Prostate gland (tissue), 2 donors: ENCODE measurements at regions not wholly inside any gene's neighbourhood (a gene's known extent, or its start where the extent isn't known, plus 50 kb on each side); places are given as distances from the start of the nearest gene placed in this dataset.

Experiments
- DNase-seq: peaks from one replicate; pipeline ENCODE4 v3.0.0-alpha.2; 2019; ENCODE audit warnings: low spot score
- H3K27ac ChIP-seq, 2 donors: fragments of 200-600 bp; sonication (generic); 2 replicates each; pipeline ENCODE4 v1.5.1; 2017 to 2019
- H3K27me3 ChIP-seq: fragments of 200-600 bp; sonication (generic); replicated peaks from 2 replicates; pipeline ENCODE4 v1.5.1; 2019; ENCODE audit not compliant: insufficient read depth
- H3K36me3 ChIP-seq, 2 donors: fragments of 200-600 bp; sonication (generic); 1 replicate in 1 of 2; 2 replicates in 1 of 2; pipeline versions ENCODE4 v1.5.1 to v1.8.1; 2017 to 2019
- H3K4me1 ChIP-seq: fragments of 200-600 bp; sonication (generic); replicated peaks from 2 replicates; pipeline ENCODE4 v1.5.1; 2019
- H3K4me3 ChIP-seq, 2 donors: fragments of 200-600 bp; sonication (generic); 2 replicates each; pipeline ENCODE4 v1.5.1; 2017 to 2019
- H3K9me3 ChIP-seq: fragments of 200-600 bp; sonication (generic); 2 replicates; pipeline ENCODE4 v1.5.1; 2017
- POLR2A ChIP-seq: fragments of 450-650 bp; IDR thresholded peaks from one replicate; pipeline ENCODE4 v1.6.1; 2016; ENCODE audit warnings: antibody characterized with exemption, mild to moderate bottlenecking
- POLR2AphosphoS5 ChIP-seq: sonication (generic); formaldehyde crosslinking; IDR thresholded peaks from one replicate; pipeline ENCODE4 v1.6.1; 2017; ENCODE audit warnings: antibody characterized with exemption
- WGBS: methylation state at CpG from one replicate; pipeline ENCODE4 v1.1.5; 2018; 5-methylcytosine and 5-hydroxymethylcytosine counted together
- intact Hi-C: fragments of 100-400 bp; cut with DNase I; formaldehyde crosslinking; loops from one replicate; pipeline ENCODE4 v1.14.2; 2022
- TF ChIP-seq, protein P1 (sequence below), 4 experiments: fragments of 200-600 bp in 2 of 4; fragments of 450-650 bp in 2 of 4; sonication (generic) in 2 of 4; IDR thresholded peaks; 1 replicate in 3 of 4; 2 replicates in 1 of 4; pipeline ENCODE4 v1.5.1; 2016 to 2019; ENCODE audit warnings: antibody characterized with exemption in 4 of 4, mild to moderate bottlenecking in 2 of 4, moderate library complexity in 2 of 4

DNA sequence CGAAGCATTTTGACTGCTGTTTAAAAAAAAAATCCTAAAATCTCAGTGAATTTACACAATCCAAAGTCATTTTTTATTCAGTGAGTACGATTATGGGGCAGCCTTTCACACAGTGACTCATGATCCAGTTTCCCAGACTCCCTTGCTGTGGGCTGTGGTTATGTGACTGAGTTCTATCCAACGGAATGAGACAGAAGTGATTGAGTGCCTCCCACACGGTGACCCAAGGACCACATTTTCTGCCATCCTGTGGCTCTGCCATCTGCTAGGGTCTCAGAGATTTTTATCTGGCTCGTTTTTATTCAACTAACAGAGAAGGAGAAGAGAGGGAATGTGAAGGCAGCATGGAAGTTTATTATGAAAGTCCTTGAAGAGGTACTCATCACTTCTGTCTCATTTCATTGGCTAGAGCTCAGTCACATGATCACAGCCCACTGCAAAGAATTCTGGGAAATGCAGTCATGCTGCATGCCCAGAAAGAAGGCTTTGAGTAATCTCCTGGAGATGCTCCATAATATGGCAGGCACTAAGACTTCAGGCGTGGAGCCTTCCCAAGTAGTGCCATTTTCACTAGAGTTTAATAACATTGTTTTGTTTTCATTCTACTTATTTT, 999.4 kb downstream of the UQCRFS1 start:
- no peak overlapping the region for H3K27ac ChIP-seq
- 67% methylated on average over 6 of the region's 6 CpGs for WGBS
- no peaks in the 10 kb centered on the region for H3K4me1 ChIP-seq
- H3K27me3 ChIP-seq: no peaks in the 10 kb centered on the region
- TF ChIP-seq, protein P1, sequence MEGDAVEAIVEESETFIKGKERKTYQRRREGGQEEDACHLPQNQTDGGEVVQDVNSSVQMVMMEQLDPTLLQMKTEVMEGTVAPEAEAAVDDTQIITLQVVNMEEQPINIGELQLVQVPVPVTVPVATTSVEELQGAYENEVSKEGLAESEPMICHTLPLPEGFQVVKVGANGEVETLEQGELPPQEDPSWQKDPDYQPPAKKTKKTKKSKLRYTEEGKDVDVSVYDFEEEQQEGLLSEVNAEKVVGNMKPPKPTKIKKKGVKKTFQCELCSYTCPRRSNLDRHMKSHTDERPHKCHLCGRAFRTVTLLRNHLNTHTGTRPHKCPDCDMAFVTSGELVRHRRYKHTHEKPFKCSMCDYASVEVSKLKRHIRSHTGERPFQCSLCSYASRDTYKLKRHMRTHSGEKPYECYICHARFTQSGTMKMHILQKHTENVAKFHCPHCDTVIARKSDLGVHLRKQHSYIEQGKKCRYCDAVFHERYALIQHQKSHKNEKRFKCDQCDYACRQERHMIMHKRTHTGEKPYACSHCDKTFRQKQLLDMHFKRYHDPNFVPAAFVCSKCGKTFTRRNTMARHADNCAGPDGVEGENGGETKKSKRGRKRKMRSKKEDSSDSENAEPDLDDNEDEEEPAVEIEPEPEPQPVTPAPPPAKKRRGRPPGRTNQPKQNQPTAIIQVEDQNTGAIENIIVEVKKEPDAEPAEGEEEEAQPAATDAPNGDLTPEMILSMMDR (IDR thresholded peaks at IDR 0.05): no peak
- TF ChIP-seq POLR2AphosphoS5: no peak
- TF ChIP-seq POLR2A: no peak
- no peak overlapping the region for H3K4me3 ChIP-seq
- no peak for DNase-seq
- no peaks in the 10 kb centered on the region for H3K36me3 ChIP-seq
- intact Hi-C loops: no loop called here
- H3K9me3 ChIP-seq: no peaks in the 10 kb centered on the region

DNA sequence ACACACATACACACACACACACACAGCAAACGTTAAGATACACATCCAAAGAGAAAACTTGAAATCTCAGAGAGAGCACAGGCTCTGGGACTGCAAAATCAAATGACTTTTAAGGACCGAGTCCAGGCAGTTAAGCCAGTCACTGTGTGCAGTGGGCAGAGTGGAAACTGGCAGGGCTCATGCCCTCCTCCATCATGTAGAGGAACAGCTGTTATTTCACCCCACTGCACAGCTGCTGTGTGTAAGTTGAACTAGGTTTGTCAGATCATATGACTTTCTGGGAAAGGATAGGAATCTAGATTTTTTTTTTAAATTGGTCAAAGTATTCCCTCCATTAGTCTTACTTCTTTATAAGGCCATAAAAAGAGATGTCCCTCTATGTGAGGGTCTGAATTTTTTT, 1002.1 kb downstream of the UQCRFS1 start:
- H3K27ac ChIP-seq: no peak overlapping the region
- no peaks in the 10 kb centered on the region for H3K27me3 ChIP-seq

DNA sequence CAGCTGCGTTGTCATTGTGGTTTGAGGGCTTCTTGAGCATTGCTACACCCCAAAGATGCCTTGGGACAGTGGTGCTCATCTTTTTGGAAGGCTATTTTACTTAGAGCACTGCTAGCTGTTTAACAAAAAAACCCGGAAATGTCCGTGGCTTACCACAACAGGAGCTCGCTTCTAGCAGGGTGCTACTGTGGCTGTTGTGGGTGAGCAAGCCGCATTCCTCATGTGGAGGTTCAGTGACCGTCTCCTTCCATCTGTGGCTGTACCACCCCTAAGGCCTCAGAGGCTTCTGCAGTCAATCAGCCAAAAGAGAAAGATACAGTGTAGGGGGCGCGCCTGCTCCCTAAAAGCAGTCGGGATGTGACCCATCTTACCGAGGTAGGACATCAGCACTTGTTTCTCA, 1004.2 kb downstream of the UQCRFS1 start:
- intact Hi-C loops: no loop called here
- WGBS: 72% methylated on average over 10 of the region's 10 CpGs
- H3K4me1 ChIP-seq: no peaks in the 10 kb centered on the region
- no peaks in the 10 kb centered on the region for H3K36me3 ChIP-seq
- H3K27me3 ChIP-seq: no peaks in the 10 kb centered on the region
- no peak for TF ChIP-seq POLR2A
- no peak overlapping the region for H3K27ac ChIP-seq
- no peaks in the 10 kb centered on the region for H3K9me3 ChIP-seq
- no peak for DNase-seq
- H3K4me3 ChIP-seq: no peak overlapping the region

More for the DNA sequence above, 1002.1 kb downstream of the UQCRFS1 start:
- no peak for DNase-seq
- Histone ChIP-seq H3K36me3 (no peaks in the 10 kb centered on the region), H3K4me1 (no peaks in the 10 kb centered on the region), H3K9me3 (no peaks in the 10 kb centered on the region), H3K4me3 (no peak overlapping the region)
- 59% methylated on average over 2 of the region's 2 CpGs for WGBS
- intact Hi-C loops: no loop called here
- TF ChIP-seq POLR2A: no peak
- TF ChIP-seq POLR2AphosphoS5: no peak
- TF ChIP-seq, protein P1 (IDR thresholded peaks at IDR 0.05): no peak

DNA sequence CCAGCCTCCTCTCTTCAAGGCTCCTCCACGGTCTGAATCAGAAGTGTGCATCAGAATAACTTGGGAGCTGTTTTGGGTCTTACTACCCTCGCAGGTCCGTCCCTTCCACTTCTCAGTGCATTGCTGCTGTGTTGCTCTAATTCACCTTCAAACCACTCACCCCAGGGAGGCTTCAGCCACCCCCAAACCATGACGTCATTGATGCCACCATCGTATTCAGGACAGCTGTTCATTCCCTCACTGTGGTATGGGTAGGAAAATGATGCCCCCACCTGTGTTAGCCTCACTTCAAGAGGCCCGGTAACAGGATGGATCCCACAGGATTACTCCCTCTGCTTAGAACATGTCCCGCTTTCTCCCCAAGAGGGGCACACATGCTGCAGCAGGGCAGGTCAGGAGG, 1005.7 kb downstream of the UQCRFS1 start:
- no peak for DNase-seq
- no peaks in the 10 kb centered on the region for H3K4me1 ChIP-seq
- no peak overlapping the region for H3K27ac ChIP-seq
- TF ChIP-seq, protein P1 (IDR thresholded peaks at IDR 0.05): no peak
- H3K27me3 ChIP-seq: no peaks in the 10 kb centered on the region
- H3K36me3 ChIP-seq: no peaks in the 10 kb centered on the region
- intact Hi-C loops: no loop called here
- no peak overlapping the region for H3K4me3 ChIP-seq
- WGBS: 88% methylated on average over 7 of the region's 7 CpGs
- no peaks in the 10 kb centered on the region for H3K9me3 ChIP-seq

DNA sequence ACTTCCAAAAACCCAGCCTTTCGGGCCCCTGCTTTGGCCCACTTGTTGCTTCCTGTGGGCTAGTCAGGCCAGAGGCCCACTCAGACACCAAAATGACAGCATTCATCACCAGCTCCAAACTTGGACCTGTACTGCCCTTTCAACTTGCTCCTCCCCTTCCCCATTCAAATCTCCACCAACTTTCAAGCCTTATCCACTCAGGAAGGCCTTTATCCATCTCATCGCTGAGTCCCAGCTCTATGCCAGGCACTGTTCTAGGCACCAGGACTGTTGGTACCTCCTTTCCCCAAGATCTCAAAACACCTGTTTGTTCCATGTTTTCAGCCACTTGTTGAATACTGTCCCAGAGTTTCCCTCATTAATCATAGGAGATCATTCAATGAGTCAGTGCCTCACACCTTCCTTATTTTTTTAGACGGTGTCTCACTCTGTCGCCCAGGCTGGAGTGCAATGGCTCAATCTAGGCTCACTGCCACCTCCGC, 1011.4 kb downstream of the UQCRFS1 start:
- intact Hi-C loops: no loop called here
- TF ChIP-seq POLR2AphosphoS5 (no peak), POLR2A (no peak)
- TF ChIP-seq, protein P1 (IDR thresholded peaks at IDR 0.05): no peak
- DNase-seq: no peak
- Histone ChIP-seq H3K4me3 (no peak overlapping the region), H3K27ac (no peak overlapping the region), H3K36me3 (no peaks in the 10 kb centered on the region), H3K27me3 (no peaks in the 10 kb centered on the region), H3K9me3 (no peaks in the 10 kb centered on the region), H3K4me1 (no peaks in the 10 kb centered on the region)
- WGBS: 98% methylated on average over 5 of the region's 5 CpGs
